RCC 7860 (cell line): ENCODE measurements at regions not wholly inside any gene's neighbourhood (a gene's known extent, or its start where the extent isn't known, plus 50 kb on each side); places are given as distances from the start of the nearest gene placed in this dataset.
"Not testable (repeated sequence)": the region's sequence is repeated elsewhere in the genome, so short reads cannot be mapped to it uniquely, and the experiment has no call there.

Experiments
- DNase-seq: peaks from one replicate; pipeline ENCODE4 v3.0.0-alpha.2; 2015; ENCODE audit warnings: low spot score
- FAIRE-seq: peaks from 2 replicates; lab custom pipeline; 2012; peaks lifted over from hg19 to GRCh38; lab: Jason Lieb, UNC

- DNase-seq = no peak
These were observed 177.7 kb upstream of the SULF2 start for GRCh38 chr20:47963022-47963421.

DNA sequence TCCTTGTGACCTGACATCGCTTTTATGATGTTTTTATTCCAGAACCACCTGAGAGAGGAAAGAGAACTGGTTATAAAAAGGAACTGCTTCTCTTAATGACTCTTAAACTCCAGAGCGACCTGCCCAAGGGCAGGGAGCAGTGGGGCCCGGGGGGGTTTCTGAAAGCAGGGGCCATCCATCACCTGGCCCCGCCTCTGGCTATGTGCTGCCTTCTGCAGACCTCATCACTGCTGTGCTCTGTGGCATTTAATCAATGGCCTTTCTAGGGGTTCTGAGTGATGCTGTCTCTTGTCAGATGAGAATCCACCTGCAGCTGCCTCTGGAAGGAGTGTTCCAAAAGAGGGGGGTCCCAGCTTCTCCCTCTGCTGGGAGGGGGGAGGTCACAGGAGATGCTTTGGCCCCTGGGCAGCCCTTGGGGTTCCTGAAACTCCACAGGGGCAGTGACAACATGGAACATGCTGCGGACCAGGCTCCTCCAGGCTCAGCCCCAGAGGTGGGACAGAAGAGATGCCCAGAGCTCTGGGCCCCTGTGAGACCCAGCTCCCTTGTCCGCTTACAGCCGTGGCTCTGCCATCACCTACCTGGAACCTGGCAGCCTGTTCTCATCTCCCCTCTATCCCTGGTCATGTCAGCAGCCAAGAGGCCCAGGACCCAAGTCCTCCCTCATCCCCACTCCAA lies 177.1 kb upstream of the SULF2 start:
- FAIRE-seq = no peak
- DNase-seq = no peak

More at GRCh38 chr20:47963022-47963421, 177.7 kb upstream of the SULF2 start:
- FAIRE-seq = no peak

DNA sequence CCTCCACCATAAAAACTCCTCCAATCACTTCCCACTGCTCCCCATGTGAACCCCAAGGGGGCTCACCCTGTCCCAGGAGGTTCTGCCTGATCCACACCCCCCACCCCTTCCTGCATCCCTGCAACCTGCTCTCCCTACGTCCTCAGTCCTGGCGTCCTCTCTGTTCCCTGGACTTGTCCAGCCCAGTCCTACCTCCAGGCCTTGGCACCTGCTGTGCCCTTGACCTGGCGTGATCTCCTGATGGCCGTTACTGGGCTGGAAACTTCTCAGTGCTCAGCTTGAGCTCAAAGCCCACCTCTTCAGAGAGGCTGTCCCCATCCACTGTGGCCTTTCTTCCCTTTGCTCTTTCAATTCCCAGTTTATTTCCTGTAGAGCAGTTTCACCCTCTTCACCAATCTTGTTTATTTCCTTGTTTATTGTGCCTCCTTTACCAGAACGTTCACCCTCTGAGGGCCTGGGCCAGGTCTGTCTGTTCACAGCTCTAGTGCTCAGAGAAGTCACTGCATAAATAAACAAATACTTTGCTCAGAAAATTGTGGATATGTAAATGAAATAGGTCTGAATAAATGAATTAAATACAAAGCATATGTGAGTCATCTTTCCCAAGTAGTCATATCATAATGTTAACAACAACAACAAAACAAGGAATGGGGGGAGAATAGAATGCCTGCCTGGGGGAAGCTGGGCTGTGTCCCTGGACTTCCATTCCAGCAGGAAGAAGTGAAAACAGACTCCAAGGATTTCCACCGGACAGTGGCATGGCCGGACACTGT lies 175.7 kb upstream of the SULF2 start:
- no peak for DNase-seq
- no peak for FAIRE-seq

DNA sequence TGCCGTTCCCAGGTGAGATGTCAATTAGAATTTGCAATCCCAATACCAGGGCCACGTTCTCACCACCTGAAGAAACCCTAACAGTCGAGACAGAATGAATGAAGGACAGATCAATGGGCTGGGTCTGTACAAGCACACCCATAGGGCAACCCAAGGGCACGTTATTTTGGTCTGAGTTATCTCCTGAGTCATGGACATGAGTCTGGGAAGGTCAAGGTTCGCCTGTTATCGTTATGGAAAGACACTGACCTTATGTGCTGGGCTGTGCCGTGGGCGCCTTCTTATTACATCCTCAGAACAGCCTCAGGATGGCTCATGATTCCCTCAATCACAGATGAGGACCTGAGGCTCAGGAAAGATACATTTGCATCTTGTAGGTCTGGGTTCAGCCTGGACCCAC lies 175.0 kb upstream of the SULF2 start:
- FAIRE-seq (no peak), DNase-seq (no peak)

GRCh38 chr20:47957989-47958801 lies 172.9 kb upstream of the SULF2 start:
- FAIRE-seq, DNase-seq: not testable (repeated sequence)

GRCh38 chr20:47957135-47957534 lies 171.9 kb upstream of the SULF2 start:
- FAIRE-seq (no peak), DNase-seq (no peak)

GRCh38 chr20:47956268-47956995 lies 171.2 kb upstream of the SULF2 start:
- FAIRE-seq = no peak

DNA sequence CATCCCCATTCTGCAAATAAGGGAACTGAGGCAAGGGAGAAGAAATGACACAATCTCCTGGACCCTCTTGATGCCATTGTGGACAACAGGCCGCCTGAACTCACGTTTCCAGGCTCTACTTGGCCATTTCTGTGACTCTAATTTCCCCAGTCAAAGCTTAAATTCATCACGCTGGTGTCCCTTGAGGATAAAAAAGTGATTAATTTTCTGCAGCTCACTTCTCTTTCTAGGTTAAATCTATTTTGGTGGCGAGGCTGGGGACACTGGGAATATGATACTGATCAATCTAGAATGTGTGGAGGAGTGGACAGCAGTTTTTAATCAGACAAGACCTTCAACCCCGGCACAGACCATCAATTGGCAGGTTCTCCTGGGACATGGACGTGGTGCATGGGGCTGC lies 168.2 kb upstream of the SULF2 start:
- FAIRE-seq (no peak), DNase-seq (no peak)

More at GRCh38 chr20:47956268-47956995, 171.2 kb upstream of the SULF2 start:
- DNase-seq = no peak

DNA sequence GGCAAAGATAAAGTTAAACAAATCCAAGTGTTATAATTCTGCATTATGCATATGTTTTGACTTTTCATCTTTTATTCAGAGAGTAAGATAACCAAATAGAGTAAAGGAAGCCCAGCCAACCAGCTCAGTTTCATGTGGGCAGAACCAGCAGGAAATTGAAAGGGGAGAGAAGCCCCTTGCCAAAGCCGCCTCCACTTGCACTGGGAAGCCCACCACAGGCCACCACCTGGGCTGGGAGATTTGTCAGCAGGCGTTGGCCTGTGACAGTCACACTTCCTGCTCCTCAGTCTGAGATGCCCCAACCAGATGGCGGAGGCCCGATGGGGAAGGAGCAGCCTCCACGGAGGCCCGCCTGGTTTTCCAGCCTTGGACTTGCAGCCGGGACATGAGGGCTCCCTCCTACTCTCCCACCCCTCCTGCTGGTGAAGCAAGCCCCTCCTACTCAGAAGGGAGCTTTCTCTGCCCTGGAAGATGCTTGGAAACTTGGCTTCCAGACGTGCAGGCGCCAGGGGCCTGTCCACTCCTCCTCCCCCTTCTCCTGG lies 166.8 kb upstream of the SULF2 start:
- no peak for FAIRE-seq
- no peak for DNase-seq

DNA sequence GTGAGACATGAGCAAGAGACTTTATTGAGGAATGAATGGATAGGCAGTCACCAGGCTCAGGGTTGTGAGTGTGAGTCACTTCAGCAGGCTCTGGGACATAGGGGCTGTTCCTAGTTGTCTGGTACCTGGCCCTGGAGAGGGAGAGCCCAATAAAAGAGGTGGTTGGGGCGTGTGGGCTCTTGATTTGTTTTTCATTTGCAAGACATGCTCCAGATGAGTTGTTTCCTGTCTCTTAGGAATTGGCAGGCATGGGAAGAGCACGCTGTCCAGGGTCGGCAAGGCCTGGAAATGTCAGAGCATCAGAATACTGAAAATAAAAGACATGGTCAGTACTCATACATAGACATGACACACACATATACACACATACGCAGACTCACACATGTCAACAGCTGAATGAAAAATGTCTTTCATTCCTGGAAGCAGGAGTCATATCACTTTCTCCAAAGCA lies 166.3 kb upstream of the SULF2 start:
- no peak for FAIRE-seq
- DNase-seq = no peak

- no peak for FAIRE-seq
- no peak for DNase-seq
These were observed 165.6 kb upstream of the SULF2 start for GRCh38 chr20:47950913-47951283.

GRCh38 chr20:47950124-47950912 lies 165.0 kb upstream of the SULF2 start:
- FAIRE-seq (no peak), DNase-seq (peak; percentile 45)

GRCh38 chr20:47949230-47949629 lies 163.9 kb upstream of the SULF2 start:
- FAIRE-seq = no peak
- no peak for DNase-seq

GRCh38 chr20:47944682-47945081 lies 159.4 kb upstream of the SULF2 start:
- DNase-seq = no peak
- FAIRE-seq = no peak

DNA sequence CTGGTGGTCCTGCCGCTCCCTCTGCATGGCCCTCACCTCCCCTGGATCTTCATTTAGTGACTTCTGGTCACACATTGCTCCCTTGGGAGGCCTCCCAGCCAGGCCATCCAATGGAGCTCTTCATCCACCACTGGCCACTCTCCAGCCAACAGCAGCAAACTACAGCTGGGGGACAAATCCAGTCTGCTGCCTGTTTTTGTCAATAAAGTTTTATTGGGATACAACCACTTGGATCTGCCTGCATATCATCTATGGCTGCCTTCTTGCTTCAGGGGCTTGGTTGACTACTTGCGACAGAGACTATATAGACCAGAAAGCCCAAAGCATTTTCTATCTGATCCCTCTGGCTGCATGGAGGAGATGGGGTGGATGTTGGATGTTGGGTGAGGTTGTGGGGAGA lies 156.6 kb upstream of the SULF2 start:
- no peak for FAIRE-seq
- no peak for DNase-seq

DNA sequence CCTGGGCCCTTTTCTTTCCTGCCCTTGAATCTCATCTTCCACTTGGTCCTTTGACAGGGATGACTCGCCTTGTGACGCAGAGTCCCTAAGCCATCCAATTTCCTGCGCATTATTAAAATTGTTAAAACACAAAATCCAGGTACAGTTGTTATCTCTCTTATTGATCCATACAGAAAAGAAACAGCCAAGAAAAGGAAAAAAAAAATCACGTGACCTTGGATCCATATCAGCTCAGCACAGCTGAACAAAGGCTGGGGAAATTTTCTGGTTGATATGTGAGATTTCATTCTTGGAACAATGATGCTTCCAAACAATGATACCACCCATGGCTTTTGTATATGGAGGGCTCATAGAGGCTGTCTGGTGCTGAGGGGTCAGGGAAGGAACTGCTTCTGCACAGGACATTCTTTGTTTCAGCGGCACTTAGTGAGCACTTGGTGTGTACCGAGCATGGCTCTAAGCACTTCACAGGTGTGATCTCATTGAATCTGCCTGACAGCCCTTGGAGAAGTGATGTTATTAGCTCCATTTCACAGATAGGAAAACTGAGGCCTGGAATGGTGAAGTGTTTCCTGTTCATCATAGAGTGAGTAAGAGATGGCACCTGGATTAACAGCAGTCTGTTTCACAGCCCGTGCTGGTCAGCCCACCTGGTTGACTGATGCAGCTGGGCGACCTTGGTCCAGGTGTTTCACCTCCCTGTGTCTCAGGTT lies 155.0 kb upstream of the SULF2 start:
- FAIRE-seq = no peak
- no peak for DNase-seq

DNA sequence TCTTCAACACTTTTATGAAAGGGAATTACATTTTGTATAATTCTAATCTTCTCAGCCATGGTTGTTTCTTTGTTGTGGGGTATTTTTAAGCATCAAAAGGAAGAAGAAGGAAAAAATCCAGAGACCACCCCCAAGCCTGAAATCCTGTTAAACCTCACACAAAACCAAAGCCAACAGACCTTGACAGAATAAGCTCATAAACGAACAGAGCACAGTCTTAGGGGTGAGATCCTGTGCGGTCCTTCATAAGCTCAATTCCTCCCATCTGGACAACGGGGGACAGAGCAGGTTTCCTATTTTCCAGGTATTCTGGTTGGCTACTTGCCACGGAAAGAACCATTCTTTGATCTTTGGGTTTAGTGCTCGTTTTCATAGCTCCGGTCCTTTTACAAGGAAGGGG lies 151.3 kb upstream of the SULF2 start:
- FAIRE-seq (no peak), DNase-seq (no peak)

DNA sequence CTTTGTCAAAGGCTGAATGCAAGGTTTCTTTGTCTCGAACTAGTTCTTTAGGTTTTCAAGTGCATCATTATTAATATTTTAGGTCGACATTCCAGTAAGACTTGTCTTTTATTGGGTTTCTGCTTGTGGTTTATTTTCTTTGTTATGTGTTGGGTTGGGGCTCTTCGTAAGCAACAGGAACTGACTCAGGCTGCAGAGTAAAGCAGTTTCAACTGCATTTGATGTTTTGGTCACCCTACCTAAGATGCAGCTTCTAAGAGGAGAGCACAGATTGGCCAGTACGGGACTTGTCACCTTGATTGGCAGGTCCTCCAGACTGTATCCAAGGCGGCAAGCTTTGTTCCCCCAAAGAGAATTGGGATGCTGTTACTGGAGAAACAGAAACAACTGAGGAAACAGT lies 149.5 kb upstream of the SULF2 start:
- FAIRE-seq (no peak), DNase-seq (no peak)

GRCh38 chr20:47931443-47931842 lies 146.2 kb upstream of the SULF2 start:
- no peak for DNase-seq
- FAIRE-seq = no peak
